ENCODE measurements at regions not wholly inside any gene's neighbourhood (a gene's known extent, or its start where the extent isn't known, plus 50 kb on each side); places are given as distances from the start of the nearest gene placed in this dataset.

DNA sequence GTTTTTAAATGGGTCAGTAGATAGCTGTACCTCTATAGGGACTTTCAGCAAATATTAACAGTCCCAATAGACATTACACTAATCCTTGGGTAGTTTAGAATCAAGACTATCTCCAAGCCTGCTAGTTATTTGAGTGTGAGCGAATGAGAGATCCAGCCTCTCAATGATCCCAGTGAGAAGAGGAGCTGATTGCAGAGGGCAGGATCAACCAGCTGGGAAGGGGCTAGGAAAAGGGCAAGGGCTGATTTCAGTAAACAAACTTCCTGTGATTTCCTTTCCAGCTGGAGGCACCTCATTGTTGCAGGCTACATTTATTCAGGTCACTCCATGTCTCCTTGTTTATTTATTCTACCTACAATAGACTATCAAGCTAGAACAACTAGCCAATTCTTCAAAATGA is 84.1 kb upstream of the CTNNA2 start:
- DNase-seq (no peak), FAIRE-seq (no peak)
- intact Hi-C loops (cut with DNase I), result no loop called here

DNA sequence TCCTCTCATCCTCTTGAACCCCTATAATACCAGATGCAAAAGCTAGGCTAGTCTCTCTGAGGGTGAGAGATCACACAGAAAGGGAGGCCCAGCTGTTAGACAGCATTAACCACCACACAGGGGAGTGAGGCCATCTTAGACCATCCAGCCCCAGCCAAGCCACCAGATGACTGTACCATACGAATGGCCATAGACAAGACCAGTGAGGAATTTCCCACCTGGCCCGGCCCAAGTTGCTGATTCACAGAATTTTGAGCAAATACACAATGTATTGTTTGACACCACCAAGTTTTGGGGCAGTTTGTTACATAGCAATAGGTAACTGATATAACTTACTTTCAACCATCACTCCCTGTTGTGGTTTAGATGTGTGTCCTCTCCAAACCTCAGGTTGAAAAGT is 98.2 kb upstream of the CTNNA2 start:
- no peak overlapping the region for H3K9ac ChIP-seq (ENCODE audit: low read length in 3 of 3)
- intact Hi-C loops (cut with DNase I), result no loop called here
- H3K27me3 ChIP-seq (ENCODE audit: control insufficient read depth, insufficient read depth, low read length), result no peaks in the 10 kb centered on the region
- DNase-seq (no peak), FAIRE-seq (no peak)
- no peaks in the 10 kb centered on the region for H3K9me3 ChIP-seq (ENCODE audit: control insufficient read depth in 2 of 3, insufficient read depth in 1 of 3, low read length in 3 of 3)
- H3K27ac ChIP-seq (ENCODE audit: low read depth in 2 of 2, low read length in 2 of 2), result no peak overlapping the region
- H3K4me3 ChIP-seq (ENCODE audit: low read length in 3 of 3), result no peak overlapping the region
- no peaks in the 10 kb centered on the region for H3K36me3 ChIP-seq (ENCODE audit: control insufficient read depth in 2 of 3, insufficient read depth in 3 of 3, low read length in 3 of 3)
- TF ChIP-seq, protein P1, sequence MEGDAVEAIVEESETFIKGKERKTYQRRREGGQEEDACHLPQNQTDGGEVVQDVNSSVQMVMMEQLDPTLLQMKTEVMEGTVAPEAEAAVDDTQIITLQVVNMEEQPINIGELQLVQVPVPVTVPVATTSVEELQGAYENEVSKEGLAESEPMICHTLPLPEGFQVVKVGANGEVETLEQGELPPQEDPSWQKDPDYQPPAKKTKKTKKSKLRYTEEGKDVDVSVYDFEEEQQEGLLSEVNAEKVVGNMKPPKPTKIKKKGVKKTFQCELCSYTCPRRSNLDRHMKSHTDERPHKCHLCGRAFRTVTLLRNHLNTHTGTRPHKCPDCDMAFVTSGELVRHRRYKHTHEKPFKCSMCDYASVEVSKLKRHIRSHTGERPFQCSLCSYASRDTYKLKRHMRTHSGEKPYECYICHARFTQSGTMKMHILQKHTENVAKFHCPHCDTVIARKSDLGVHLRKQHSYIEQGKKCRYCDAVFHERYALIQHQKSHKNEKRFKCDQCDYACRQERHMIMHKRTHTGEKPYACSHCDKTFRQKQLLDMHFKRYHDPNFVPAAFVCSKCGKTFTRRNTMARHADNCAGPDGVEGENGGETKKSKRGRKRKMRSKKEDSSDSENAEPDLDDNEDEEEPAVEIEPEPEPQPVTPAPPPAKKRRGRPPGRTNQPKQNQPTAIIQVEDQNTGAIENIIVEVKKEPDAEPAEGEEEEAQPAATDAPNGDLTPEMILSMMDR (IDR thresholded peaks at IDR 0.05; ENCODE audit: borderline replicate concordance, extremely low read depth, insufficient read depth), result no peak
- no peaks in the 10 kb centered on the region for H3K4me1 ChIP-seq (ENCODE audit: control insufficient read depth in 2 of 3, insufficient read depth in 2 of 3, low read depth in 1 of 3, low read length in 3 of 3)

More for the DNA sequence above, 84.1 kb upstream of the CTNNA2 start:
- Histone ChIP-seq H3K9me3 (ENCODE audit: control insufficient read depth in 2 of 3, insufficient read depth in 1 of 3, low read length in 3 of 3) (no peaks in the 10 kb centered on the region), H3K36me3 (ENCODE audit: control insufficient read depth in 2 of 3, insufficient read depth in 3 of 3, low read length in 3 of 3) (no peaks in the 10 kb centered on the region), H3K4me1 (ENCODE audit: control insufficient read depth in 2 of 3, insufficient read depth in 2 of 3, low read depth in 1 of 3, low read length in 3 of 3) (no peaks in the 10 kb centered on the region), H3K4me3 (ENCODE audit: low read length in 3 of 3) (no peak overlapping the region), H3K27ac (ENCODE audit: low read depth in 2 of 2, low read length in 2 of 2) (no peak overlapping the region), H3K27me3 (ENCODE audit: control insufficient read depth, insufficient read depth, low read length) (no peaks in the 10 kb centered on the region), H3K9ac (ENCODE audit: low read length in 3 of 3) (no peak overlapping the region)
- TF ChIP-seq, protein P1 (IDR thresholded peaks at IDR 0.05; ENCODE audit: borderline replicate concordance, extremely low read depth, insufficient read depth), result no peak

DNA sequence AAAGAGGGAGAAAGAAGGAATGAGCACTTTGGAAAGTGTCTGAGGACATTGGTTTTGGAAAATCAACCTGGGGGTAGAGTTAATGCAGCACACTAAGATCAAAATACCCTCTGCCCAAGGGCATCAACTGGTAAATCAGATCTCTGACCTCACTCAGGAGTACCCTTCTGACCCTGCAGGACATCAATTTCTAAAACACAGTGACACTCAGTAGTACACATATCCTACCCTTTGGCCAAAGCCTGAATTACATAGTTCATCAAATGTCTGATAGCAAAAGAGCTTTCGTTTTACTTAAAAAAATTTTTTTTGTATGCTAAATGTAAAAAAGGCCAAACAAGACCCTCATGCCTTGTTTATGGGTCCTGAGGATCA is 118.4 kb upstream of the CTNNA2 start:
- Histone ChIP-seq H3K9me3 (ENCODE audit: control insufficient read depth in 2 of 3, insufficient read depth in 1 of 3, low read length in 3 of 3) (peaks cover 0 to 2% (median 1%) of the 10 kb centered on the region in 3 donors), H3K27ac (ENCODE audit: low read depth in 2 of 2, low read length in 2 of 2) (no peak overlapping the region), H3K9ac (ENCODE audit: low read length in 3 of 3) (no peak overlapping the region), H3K27me3 (ENCODE audit: control insufficient read depth, insufficient read depth, low read length) (no peaks in the 10 kb centered on the region), H3K36me3 (ENCODE audit: control insufficient read depth in 2 of 3, insufficient read depth in 3 of 3, low read length in 3 of 3) (no peaks in the 10 kb centered on the region), H3K4me3 (ENCODE audit: low read length in 3 of 3) (no peak overlapping the region), H3K4me1 (ENCODE audit: control insufficient read depth in 2 of 3, insufficient read depth in 2 of 3, low read depth in 1 of 3, low read length in 3 of 3) (no peaks in the 10 kb centered on the region)
- intact Hi-C loops (cut with DNase I), result no loop called here
- FAIRE-seq (no peak), DNase-seq (no peak)
- TF ChIP-seq, protein P1 (IDR thresholded peaks at IDR 0.05; ENCODE audit: borderline replicate concordance, extremely low read depth, insufficient read depth), result no peak

DNA sequence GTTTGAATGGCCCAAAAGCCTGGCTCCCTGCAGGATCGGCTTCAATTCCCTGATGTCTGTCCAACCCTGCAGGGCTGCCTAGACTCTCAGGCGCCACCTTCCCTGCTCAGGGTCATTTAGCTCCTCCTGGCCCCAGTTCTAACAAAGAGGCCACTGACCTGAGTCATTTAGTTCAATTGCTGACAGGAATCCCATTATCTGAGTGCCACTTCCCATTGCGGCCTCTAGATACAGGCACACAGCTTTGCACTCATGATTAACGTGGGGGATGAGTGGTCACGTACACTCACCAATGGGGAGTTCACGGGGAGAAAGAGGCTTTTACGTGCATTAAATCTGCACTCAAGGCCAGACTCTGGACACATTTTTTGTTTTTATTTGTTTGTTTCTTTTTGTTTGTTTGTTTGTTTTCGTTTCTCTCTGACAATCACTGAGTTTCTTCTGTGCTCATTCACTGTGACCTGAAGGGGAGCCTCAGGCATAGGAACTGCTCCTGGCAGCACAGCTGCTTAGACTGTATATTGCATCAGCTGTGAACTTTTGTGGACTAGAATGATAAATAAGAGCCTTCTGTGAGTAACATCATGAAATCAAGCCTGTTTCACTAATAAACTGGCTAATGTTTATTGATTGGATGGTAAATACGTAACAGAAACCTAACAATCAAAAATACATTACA is 118.9 kb upstream of the CTNNA2 start:
- H3K4me3 ChIP-seq (ENCODE audit: low read length in 3 of 3), result no peak overlapping the region
- H3K9me3 ChIP-seq (ENCODE audit: control insufficient read depth in 2 of 3, insufficient read depth in 1 of 3, low read length in 3 of 3), result peaks cover 0 to 2% (median 1%) of the 10 kb centered on the region in 3 donors
- H3K27me3 ChIP-seq (ENCODE audit: control insufficient read depth, insufficient read depth, low read length), result no peaks in the 10 kb centered on the region
- intact Hi-C loops (cut with DNase I), result no loop called here
- no peak overlapping the region for H3K9ac ChIP-seq (ENCODE audit: low read length in 3 of 3)
- H3K36me3 ChIP-seq (ENCODE audit: control insufficient read depth in 2 of 3, insufficient read depth in 3 of 3, low read length in 3 of 3), result no peaks in the 10 kb centered on the region
- H3K4me1 ChIP-seq (ENCODE audit: control insufficient read depth in 2 of 3, insufficient read depth in 2 of 3, low read depth in 1 of 3, low read length in 3 of 3), result no peaks in the 10 kb centered on the region
- FAIRE-seq (no peak), DNase-seq (peak; percentile 27 to 60 (median 42))
- TF ChIP-seq, protein P1 (IDR thresholded peaks at IDR 0.05; ENCODE audit: borderline replicate concordance, extremely low read depth, insufficient read depth), result no peak
- no peak overlapping the region for H3K27ac ChIP-seq (ENCODE audit: low read depth in 2 of 2, low read length in 2 of 2)

Measured in kidney (tissue), 13 donors.